HepG2 (cell line): ENCODE measurements at regions not wholly inside any gene's neighbourhood (a gene's known extent, or its start where the extent isn't known, plus 50 kb on each side); places are given as distances from the start of the nearest gene placed in this dataset.

Experiments used
- MEIS2 ChIP-seq: sonication (generic); formaldehyde crosslinking; IDR thresholded peaks from 2 replicates; pipeline ENCODE4 v1.9.0; 2021; ENCODE audit warnings: mild to moderate bottlenecking, missing genetic modification reagents
- SIN3B ChIP-seq: fragments of 150-350 bp; IDR thresholded peaks from 2 replicates; pipeline ENCODE4 v1.6.1; 2014; ENCODE audit warnings: low read length

GRCh38 chr7:46032942-46033341 is 111.9 kb upstream of the IGFBP3 start:
- no peak for TF ChIP-seq MEIS2 (CRISPR knock-in tag)
- TF ChIP-seq SIN3B, result no peak
